CD14-positive monocyte (primary cell): ENCODE measurements at regions not wholly inside any gene's neighbourhood (a gene's known extent, or its start where the extent isn't known, plus 50 kb on each side); places are given as distances from the start of the nearest gene placed in this dataset.

Experiments
- DNase-seq, 3 donors: peaks; one replicate each; pipeline ENCODE4 v3.0.0-alpha.2; 2011 to 2022
- H2AFZ ChIP-seq: 2 replicates; pipeline ENCODE4 v1.6.0; 2012; ENCODE audit warnings: mild to moderate bottlenecking, low read depth, low read length, inconsistent platforms; ENCODE audit not compliant: insufficient read depth, poor library complexity, severe bottlenecking
- H3K27ac ChIP-seq, 2 donors: 1 replicate in 1 of 2; 2 replicates in 1 of 2; pipeline ENCODE4 v1.5.1; 2012 to 2013; ENCODE audit warnings: low read length in 2 of 2, control low read depth in 1 of 2, inconsistent platforms in 1 of 2, low read depth in 1 of 2, mild to moderate bottlenecking in 1 of 2
- H3K27me3 ChIP-seq, 2 donors: one replicate each; pipeline versions ENCODE4 v1.6.0 to v1.6.1; 2011 to 2013; ENCODE audit warnings: low read length in 2 of 2; ENCODE audit not compliant: control insufficient read depth in 2 of 2, insufficient read depth in 2 of 2
- H3K36me3 ChIP-seq, 2 donors: replicated peaks in 1 of 2; 1 replicate in 1 of 2; 2 replicates in 1 of 2; pipeline versions ENCODE4 v1.5.1 to v1.6.1; 2012 to 2013; ENCODE audit warnings: low read length in 2 of 2, control low read depth in 1 of 2, inconsistent platforms in 1 of 2, mild to moderate bottlenecking in 1 of 2; ENCODE audit not compliant: insufficient read depth in 2 of 2, control insufficient read depth in 1 of 2
- H3K4me1 ChIP-seq, 2 donors: 1 replicate in 1 of 2; 2 replicates in 1 of 2; pipeline versions ENCODE4 v1.5.1 to v1.6.1; 2012 to 2013; ENCODE audit warnings: low read length in 2 of 2, control low read depth in 1 of 2, inconsistent platforms in 1 of 2, mild to moderate bottlenecking in 1 of 2, moderate library complexity in 1 of 2; ENCODE audit not compliant: insufficient read depth in 2 of 2, control insufficient read depth in 1 of 2
- H3K4me2 ChIP-seq: replicated peaks from 2 replicates; pipeline ENCODE3; 2012; ENCODE audit warnings: low read length, moderate library complexity, mild to moderate bottlenecking; ENCODE audit not compliant: poor library complexity, severe bottlenecking; ENCODE audit errors: extremely low read depth
- H3K4me3 ChIP-seq, 3 experiments: fragments of 200-600 bp in 1 of 3; sonication (generic) in 1 of 3; replicated peaks in 1 of 3; 1 replicate in 2 of 3; 2 replicates in 1 of 3; pipeline ENCODE4 v1.5.1; 2011 to 2013; ENCODE audit warnings: low read length in 3 of 3, mild to moderate bottlenecking in 3 of 3, control low read depth in 2 of 3, low read depth in 2 of 3, inconsistent platforms in 1 of 3, moderate library complexity in 1 of 3
- H3K79me2 ChIP-seq: 2 replicates; pipeline ENCODE4 v1.6.0; 2012; ENCODE audit warnings: mild to moderate bottlenecking, control low read depth, inconsistent platforms, low read length, moderate library complexity; ENCODE audit not compliant: insufficient read depth
- H3K9ac ChIP-seq: 2 replicates; pipeline ENCODE4 v1.6.0; 2017; ENCODE audit warnings: low read length, mild to moderate bottlenecking; ENCODE audit not compliant: insufficient read depth, poor library complexity, severe bottlenecking
- H3K9me3 ChIP-seq, 2 donors: replicated peaks in 1 of 2; 1 replicate in 1 of 2; 2 replicates in 1 of 2; pipeline versions ENCODE4 v1.5.1 to v1.6.1; 2012 to 2013; ENCODE audit warnings: low read length in 2 of 2, control low read depth in 1 of 2; ENCODE audit not compliant: control insufficient read depth in 1 of 2, insufficient read depth in 1 of 2
- H4K20me1 ChIP-seq: 2 replicates; pipeline ENCODE4 v1.6.0; 2012; ENCODE audit warnings: mild to moderate bottlenecking, low read length, control low read depth, moderate library complexity; ENCODE audit not compliant: insufficient read depth
- H3K27ac Mint-ChIP-seq, 7 donors: one replicate each; pipeline ENCODE4 v1.8.0; 2020; ENCODE audit warnings: mild to moderate bottlenecking in 7 of 7, mixed read lengths in 7 of 7, moderate library complexity in 6 of 7, inconsistent platforms in 2 of 7
- H3K27me3 Mint-ChIP-seq, 3 donors: one replicate each; pipeline ENCODE4 v1.8.0; 2021 to 2022; ENCODE audit warnings: low read depth in 3 of 3, mild to moderate bottlenecking in 3 of 3, mixed read lengths in 3 of 3, moderate library complexity in 3 of 3, inconsistent platforms in 1 of 3
- H3K36me3 Mint-ChIP-seq, 2 donors: one replicate each; pipeline ENCODE4 v1.8.0; 2020; ENCODE audit warnings: mixed read lengths in 2 of 2, inconsistent platforms in 1 of 2, mild to moderate bottlenecking in 1 of 2
- H3K4me1 Mint-ChIP-seq: one replicate; pipeline ENCODE4 v1.8.0; 2020; ENCODE audit warnings: mild to moderate bottlenecking, mixed read lengths
- H3K4me3 Mint-ChIP-seq, 2 donors: one replicate each; pipeline ENCODE4 v1.8.0; 2020; ENCODE audit warnings: mild to moderate bottlenecking in 2 of 2, mixed read lengths in 2 of 2, moderate library complexity in 1 of 2
- H3K9me3 Mint-ChIP-seq, 7 donors: one replicate each; pipeline ENCODE4 v1.8.0; 2020 to 2022; ENCODE audit warnings: mixed read lengths in 7 of 7, mild to moderate bottlenecking in 6 of 7, moderate library complexity in 6 of 7, inconsistent platforms in 2 of 7
- WGBS: methylation state at CpG from one replicate; pipeline ENCODE4 v1.1.5; 2013; ENCODE audit warnings: missing lambda C conversion rate; ENCODE audit not compliant: insufficient coverage; 5-methylcytosine and 5-hydroxymethylcytosine counted together
- intact Hi-C, 2 donors: fragments of 100-400 bp; cut with micrococcal nuclease; formaldehyde crosslinking; loops; one replicate each; pipeline versions ENCODE4 v1.15.0 to v1.15.1; 2023
- TF ChIP-seq, protein P1 (sequence below): fragments of 200-600 bp; IDR thresholded peaks from one replicate; pipeline ENCODE4 v1.8.0; 2022; ENCODE audit warnings: antibody characterized with exemption, mild to moderate bottlenecking

DNA sequence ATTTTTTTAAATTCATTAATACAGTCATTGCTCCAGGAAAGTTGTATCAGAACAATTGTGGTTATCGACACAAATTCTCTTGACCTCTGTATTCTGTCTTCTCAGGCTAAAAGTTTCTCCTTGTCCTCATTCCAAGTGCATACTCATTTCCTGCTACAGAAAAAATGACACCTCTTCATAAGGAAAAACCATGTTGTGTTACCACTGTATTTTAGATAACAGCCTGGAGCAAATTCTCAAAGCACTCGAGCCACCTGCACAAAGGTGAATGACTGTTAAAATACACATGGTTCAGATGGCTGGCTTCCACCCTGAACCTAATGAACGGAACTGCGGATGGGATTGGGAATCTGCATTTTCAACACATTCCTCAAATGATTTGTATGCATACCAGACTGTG lies 586.5 kb downstream of the EPHA4 start:
- no peak overlapping the region for H3K4me2 ChIP-seq
- no peak overlapping the region for H3K27ac ChIP-seq
- TF ChIP-seq, protein P1, sequence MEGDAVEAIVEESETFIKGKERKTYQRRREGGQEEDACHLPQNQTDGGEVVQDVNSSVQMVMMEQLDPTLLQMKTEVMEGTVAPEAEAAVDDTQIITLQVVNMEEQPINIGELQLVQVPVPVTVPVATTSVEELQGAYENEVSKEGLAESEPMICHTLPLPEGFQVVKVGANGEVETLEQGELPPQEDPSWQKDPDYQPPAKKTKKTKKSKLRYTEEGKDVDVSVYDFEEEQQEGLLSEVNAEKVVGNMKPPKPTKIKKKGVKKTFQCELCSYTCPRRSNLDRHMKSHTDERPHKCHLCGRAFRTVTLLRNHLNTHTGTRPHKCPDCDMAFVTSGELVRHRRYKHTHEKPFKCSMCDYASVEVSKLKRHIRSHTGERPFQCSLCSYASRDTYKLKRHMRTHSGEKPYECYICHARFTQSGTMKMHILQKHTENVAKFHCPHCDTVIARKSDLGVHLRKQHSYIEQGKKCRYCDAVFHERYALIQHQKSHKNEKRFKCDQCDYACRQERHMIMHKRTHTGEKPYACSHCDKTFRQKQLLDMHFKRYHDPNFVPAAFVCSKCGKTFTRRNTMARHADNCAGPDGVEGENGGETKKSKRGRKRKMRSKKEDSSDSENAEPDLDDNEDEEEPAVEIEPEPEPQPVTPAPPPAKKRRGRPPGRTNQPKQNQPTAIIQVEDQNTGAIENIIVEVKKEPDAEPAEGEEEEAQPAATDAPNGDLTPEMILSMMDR: no peak
- no peak overlapping the region for H3K4me3 Mint-ChIP-seq
- no peaks in the 10 kb centered on the region for H3K27me3 ChIP-seq
- intact Hi-C loops: no loop called here
- no peak for DNase-seq
- peaks cover 0 to 11% (median 0%) of the 10 kb centered on the region in 7 donors for H3K9me3 Mint-ChIP-seq
- H3K36me3 Mint-ChIP-seq: no peaks in the 10 kb centered on the region
- H3K36me3 ChIP-seq: no peaks in the 10 kb centered on the region
- no peaks in the 10 kb centered on the region for H3K79me2 ChIP-seq
- H4K20me1 ChIP-seq: no peaks in the 10 kb centered on the region
- H3K27me3 Mint-ChIP-seq: no peaks in the 10 kb centered on the region
- no peak overlapping the region for H3K4me3 ChIP-seq
- WGBS: 100% methylated on average over 4 of the region's 4 CpGs
- H3K27ac Mint-ChIP-seq: no peak overlapping the region
- H3K4me1 Mint-ChIP-seq: no peaks in the 10 kb centered on the region
- no peak overlapping the region for H2AFZ ChIP-seq
- H3K9me3 ChIP-seq: no peaks in the 10 kb centered on the region
- no peaks in the 10 kb centered on the region for H3K4me1 ChIP-seq
- H3K9ac ChIP-seq: no peak overlapping the region

DNA sequence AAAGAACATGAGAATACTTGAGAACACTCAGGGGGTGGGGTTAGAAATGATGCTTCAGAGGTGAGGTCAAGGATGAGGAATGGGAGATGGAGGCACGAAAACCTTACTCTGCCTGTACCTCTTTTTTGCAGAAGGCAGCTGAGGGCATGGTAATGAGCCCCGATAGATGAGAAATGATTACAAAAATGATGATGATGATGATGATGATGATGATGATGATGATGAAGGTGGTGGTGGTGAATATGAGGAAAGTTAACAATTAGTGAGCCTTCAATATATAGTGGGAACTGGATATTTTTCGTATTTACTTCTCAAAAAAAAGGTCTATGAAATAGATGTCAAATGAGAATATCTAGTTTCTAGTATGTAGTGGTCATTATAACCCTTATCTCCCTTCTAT lies 584.3 kb downstream of the EPHA4 start:
- 100% methylated on average over 1 of the region's 3 CpGs for WGBS
- H3K4me3 ChIP-seq: no peak overlapping the region
- no peak overlapping the region for H3K4me3 Mint-ChIP-seq

More for the DNA sequence above, 584.3 kb downstream of the EPHA4 start:
- Histone ChIP-seq H3K79me2 (no peaks in the 10 kb centered on the region), H2AFZ (no peak overlapping the region), H3K27ac (no peak overlapping the region), H3K36me3 (no peaks in the 10 kb centered on the region), H3K9me3 (no peaks in the 10 kb centered on the region), H3K4me2 (no peak overlapping the region), H3K4me1 (no peaks in the 10 kb centered on the region), H3K27me3 (no peaks in the 10 kb centered on the region), H4K20me1 (no peaks in the 10 kb centered on the region), H3K9ac (no peak overlapping the region)
- Mint-ChIP-seq H3K27ac (no peak overlapping the region), H3K36me3 (no peaks in the 10 kb centered on the region), H3K27me3 (no peaks in the 10 kb centered on the region), H3K9me3 (peaks cover 0 to 8% (median 3%) of the 10 kb centered on the region in 7 donors), H3K4me1 (no peaks in the 10 kb centered on the region)
- intact Hi-C loops: no loop called here
- no peak for DNase-seq
- TF ChIP-seq, protein P1: no peak
